ENCODE measurements at regions not wholly inside any gene's neighbourhood (a gene's known extent, or its start where the extent isn't known, plus 50 kb on each side); places are given as distances from the start of the nearest gene placed in this dataset.

GRCh38 chr21:15493646-15494045, 236.1 kb upstream of the USP25 start:
- no peak for DNase-seq (ENCODE audit: low spot score)
- Histone ChIP-seq H3K4me3 (ENCODE audit: low read length in 2 of 2) (no peak overlapping the region), H3K23ac (ENCODE audit: low read depth, low read length, poor library complexity) (no peak overlapping the region), H3K4ac (ENCODE audit: low read length) (no peak overlapping the region), H3K18ac (ENCODE audit: low read length) (no peak overlapping the region), H3K4me2 (ENCODE audit: insufficient read depth, low read length, poor library complexity, severe bottlenecking) (no peak overlapping the region), H3K79me1 (ENCODE audit: low read depth, low read length) (no peaks in the 10 kb centered on the region), H4K91ac (ENCODE audit: low read depth, low read length, poor library complexity) (no peak overlapping the region), H2BK120ac (ENCODE audit: low read depth, low read length) (no peak overlapping the region), H3K36me3 (replicated peaks in 1 of 2; ENCODE audit: control insufficient read depth in 2 of 2, insufficient read depth in 2 of 2, low read length in 2 of 2) (no peaks in the 10 kb centered on the region), H2BK5ac (ENCODE audit: low read length) (no peak overlapping the region), H2BK12ac (ENCODE audit: low read length) (no peak overlapping the region), H3K9ac (ENCODE audit: low read depth, low read length, poor library complexity) (no peak overlapping the region), H3K27me3 (ENCODE audit: control insufficient read depth in 3 of 3, insufficient read depth in 3 of 3, low read depth in 1 of 3, low read length in 3 of 3) (peaks cover 0 to 5% (median 0%) of the 10 kb centered on the region in 3 experiments), H4K8ac (ENCODE audit: low read depth, low read length) (no peak overlapping the region), H3K14ac (ENCODE audit: low read length) (no peak overlapping the region), H3K4me1 (ENCODE audit: control insufficient read depth in 2 of 2, insufficient read depth in 1 of 2, low read depth in 1 of 2, low read length in 2 of 2) (no peaks in the 10 kb centered on the region), H2BK15ac (ENCODE audit: low read length) (no peak overlapping the region), H2AK5ac (ENCODE audit: low read depth, low read length) (no peak overlapping the region), H3K27ac (replicated peaks; ENCODE audit: low read length) (no peak overlapping the region), H2AFZ (ENCODE audit: low read length) (no peak overlapping the region), H3K9me3 (replicated peaks in 1 of 2; ENCODE audit: control insufficient read depth in 2 of 2, insufficient read depth in 1 of 2, low read depth in 1 of 2, low read length in 2 of 2) (no peaks in the 10 kb centered on the region)
- WGBS, 2 donors (ENCODE audit: extremely low coverage in 2 of 2, insufficient read length in 2 of 2, insufficient replicate concordance in 1 of 2), result no CpG with 5 or more reads among the region's 3 CpGs

GRCh38 chr21:15494481-15494880, 235.3 kb upstream of the USP25 start:
- H4K91ac ChIP-seq (ENCODE audit: low read depth, low read length, poor library complexity), result no peak overlapping the region
- no CpG with 5 or more reads among the region's 11 CpGs for WGBS, 2 donors (ENCODE audit: extremely low coverage in 2 of 2, insufficient read length in 2 of 2, insufficient replicate concordance in 1 of 2)
- H2BK120ac ChIP-seq (ENCODE audit: low read depth, low read length), result no peak overlapping the region
- no peak overlapping the region for H3K18ac ChIP-seq (ENCODE audit: low read length)
- no peak overlapping the region for H3K9ac ChIP-seq (ENCODE audit: low read depth, low read length, poor library complexity)
- H4K8ac ChIP-seq (ENCODE audit: low read depth, low read length), result no peak overlapping the region
- no peak overlapping the region for H3K23ac ChIP-seq (ENCODE audit: low read depth, low read length, poor library complexity)
- no peak overlapping the region for H2AK5ac ChIP-seq (ENCODE audit: low read depth, low read length)
- no peaks in the 10 kb centered on the region for H3K79me1 ChIP-seq (ENCODE audit: low read depth, low read length)
- H2BK5ac ChIP-seq (ENCODE audit: low read length), result no peak overlapping the region
- no peak overlapping the region for H3K4me2 ChIP-seq (ENCODE audit: insufficient read depth, low read length, poor library complexity, severe bottlenecking)
- no peak for DNase-seq (ENCODE audit: low spot score)
- H2AFZ ChIP-seq (ENCODE audit: low read length), result no peak overlapping the region
- H3K14ac ChIP-seq (ENCODE audit: low read length), result no peak overlapping the region
- H2BK15ac ChIP-seq (ENCODE audit: low read length), result no peak overlapping the region
- no peak overlapping the region for H2BK12ac ChIP-seq (ENCODE audit: low read length)
- H3K27me3 ChIP-seq (ENCODE audit: control insufficient read depth in 3 of 3, insufficient read depth in 3 of 3, low read depth in 1 of 3, low read length in 3 of 3), result peaks cover 0 to 5% (median 0%) of the 10 kb centered on the region in 3 experiments
- H3K27ac ChIP-seq (replicated peaks; ENCODE audit: low read length), result no peak overlapping the region
- no peaks in the 10 kb centered on the region for H3K4me1 ChIP-seq (ENCODE audit: control insufficient read depth in 2 of 2, insufficient read depth in 1 of 2, low read depth in 1 of 2, low read length in 2 of 2)
- no peaks in the 10 kb centered on the region for H3K9me3 ChIP-seq (replicated peaks in 1 of 2; ENCODE audit: control insufficient read depth in 2 of 2, insufficient read depth in 1 of 2, low read depth in 1 of 2, low read length in 2 of 2)
- no peak overlapping the region for H3K4ac ChIP-seq (ENCODE audit: low read length)
- no peaks in the 10 kb centered on the region for H3K36me3 ChIP-seq (replicated peaks in 1 of 2; ENCODE audit: control insufficient read depth in 2 of 2, insufficient read depth in 2 of 2, low read length in 2 of 2)
- no peak overlapping the region for H3K4me3 ChIP-seq (ENCODE audit: low read length in 2 of 2)

- Histone ChIP-seq H3K4me1 (ENCODE audit: control insufficient read depth in 2 of 2, insufficient read depth in 1 of 2, low read depth in 1 of 2, low read length in 2 of 2) (no peaks in the 10 kb centered on the region), H4K8ac (ENCODE audit: low read depth, low read length) (no peak overlapping the region), H2AK5ac (ENCODE audit: low read depth, low read length) (no peak overlapping the region), H3K4me2 (ENCODE audit: insufficient read depth, low read length, poor library complexity, severe bottlenecking) (no peak overlapping the region), H3K27me3 (ENCODE audit: control insufficient read depth in 3 of 3, insufficient read depth in 3 of 3, low read depth in 1 of 3, low read length in 3 of 3) (peaks cover 0 to 9% (median 0%) of the 10 kb centered on the region in 3 experiments), H3K18ac (ENCODE audit: low read length) (no peak overlapping the region), H3K4ac (ENCODE audit: low read length) (no peak overlapping the region), H2BK15ac (ENCODE audit: low read length) (no peak overlapping the region), H3K36me3 (replicated peaks in 1 of 2; ENCODE audit: control insufficient read depth in 2 of 2, insufficient read depth in 2 of 2, low read length in 2 of 2) (no peaks in the 10 kb centered on the region), H2BK12ac (ENCODE audit: low read length) (no peak overlapping the region), H3K23ac (ENCODE audit: low read depth, low read length, poor library complexity) (no peak overlapping the region), H2AFZ (ENCODE audit: low read length) (no peak overlapping the region), H2BK5ac (ENCODE audit: low read length) (no peak overlapping the region), H3K27ac (replicated peaks; ENCODE audit: low read length) (no peak overlapping the region), H3K9me3 (replicated peaks in 1 of 2; ENCODE audit: control insufficient read depth in 2 of 2, insufficient read depth in 1 of 2, low read depth in 1 of 2, low read length in 2 of 2) (no peaks in the 10 kb centered on the region), H2BK120ac (ENCODE audit: low read depth, low read length) (no peak overlapping the region), H3K79me1 (ENCODE audit: low read depth, low read length) (no peaks in the 10 kb centered on the region), H3K14ac (ENCODE audit: low read length) (no peak overlapping the region), H3K9ac (ENCODE audit: low read depth, low read length, poor library complexity) (no peak overlapping the region), H3K4me3 (ENCODE audit: low read length in 2 of 2) (no peak overlapping the region), H4K91ac (ENCODE audit: low read depth, low read length, poor library complexity) (no peak overlapping the region)
- WGBS, 2 donors (ENCODE audit: extremely low coverage in 2 of 2, insufficient read length in 2 of 2, insufficient replicate concordance in 1 of 2), result no CpG with 5 or more reads among the region's 3 CpGs
- no peak for DNase-seq (ENCODE audit: low spot score)
Measured at GRCh38 chr21:15495965-15496364, 233.8 kb upstream of the USP25 start.

- H2BK12ac ChIP-seq (ENCODE audit: low read length), result no peak overlapping the region
- no peak overlapping the region for H3K4me2 ChIP-seq (ENCODE audit: insufficient read depth, low read length, poor library complexity, severe bottlenecking)
- no peak overlapping the region for H3K23ac ChIP-seq (ENCODE audit: low read depth, low read length, poor library complexity)
- no peak overlapping the region for H4K91ac ChIP-seq (ENCODE audit: low read depth, low read length, poor library complexity)
- H3K36me3 ChIP-seq (replicated peaks in 1 of 2; ENCODE audit: control insufficient read depth in 2 of 2, insufficient read depth in 2 of 2, low read length in 2 of 2), result no peaks in the 10 kb centered on the region
- no peak overlapping the region for H3K27ac ChIP-seq (replicated peaks; ENCODE audit: low read length)
- H3K14ac ChIP-seq (ENCODE audit: low read length), result no peak overlapping the region
- no peaks in the 10 kb centered on the region for H3K79me1 ChIP-seq (ENCODE audit: low read depth, low read length)
- H3K4me1 ChIP-seq (ENCODE audit: control insufficient read depth in 2 of 2, insufficient read depth in 1 of 2, low read depth in 1 of 2, low read length in 2 of 2), result no peaks in the 10 kb centered on the region
- no peak overlapping the region for H3K4ac ChIP-seq (ENCODE audit: low read length)
- no peak overlapping the region for H2AK5ac ChIP-seq (ENCODE audit: low read depth, low read length)
- H3K9me3 ChIP-seq (replicated peaks in 1 of 2; ENCODE audit: control insufficient read depth in 2 of 2, insufficient read depth in 1 of 2, low read depth in 1 of 2, low read length in 2 of 2), result no peaks in the 10 kb centered on the region
- no CpG with 5 or more reads among the region's 2 CpGs for WGBS, 2 donors (ENCODE audit: extremely low coverage in 2 of 2, insufficient read length in 2 of 2, insufficient replicate concordance in 1 of 2)
- no peak overlapping the region for H3K18ac ChIP-seq (ENCODE audit: low read length)
- no peak overlapping the region for H2AFZ ChIP-seq (ENCODE audit: low read length)
- no peak overlapping the region for H4K8ac ChIP-seq (ENCODE audit: low read depth, low read length)
- no peak overlapping the region for H2BK120ac ChIP-seq (ENCODE audit: low read depth, low read length)
- no peak overlapping the region for H3K4me3 ChIP-seq (ENCODE audit: low read length in 2 of 2)
- H3K27me3 ChIP-seq (ENCODE audit: control insufficient read depth in 3 of 3, insufficient read depth in 3 of 3, low read depth in 1 of 3, low read length in 3 of 3), result peaks cover 0 to 9% (median 0%) of the 10 kb centered on the region in 3 experiments
- H2BK5ac ChIP-seq (ENCODE audit: low read length), result no peak overlapping the region
- no peak for DNase-seq (ENCODE audit: low spot score)
- H3K9ac ChIP-seq (ENCODE audit: low read depth, low read length, poor library complexity), result no peak overlapping the region
- H2BK15ac ChIP-seq (ENCODE audit: low read length), result no peak overlapping the region
Measured at GRCh38 chr21:15496911-15497310, 232.9 kb upstream of the USP25 start.
